PC-3 (cell line): ENCODE measurements at regions not wholly inside any gene's neighbourhood (a gene's known extent, or its start where the extent isn't known, plus 50 kb on each side); places are given as distances from the start of the nearest gene placed in this dataset.

Experiments used
- CTCF ChIP-seq: fragments of 300-600 bp; sonication (generic); conservative IDR thresholded peaks from 2 replicates; pipeline ENCODE4 v1.5.1; 2017; ENCODE audit warnings: antibody characterized with exemption, low read depth, mild to moderate bottlenecking, low read length
- EZH2 ChIP-seq: fragments of 300-600 bp; sonication (generic); IDR thresholded peaks from one replicate; pipeline ENCODE4 v1.6.1; 2017; ENCODE audit warnings: antibody characterized with exemption, mild to moderate bottlenecking, low read length; ENCODE audit not compliant: unreplicated experiment
- EZH2phosphoT487 ChIP-seq: fragments of 300-600 bp; sonication (generic); IDR thresholded peaks from 2 replicates; pipeline ENCODE4 v1.6.1; 2018; ENCODE audit warnings: mild to moderate bottlenecking, antibody characterized with exemption, low read length, borderline replicate concordance

GRCh38 chr2:39968037-39968436 lies 189.0 kb upstream of the THUMPD2 start:
- no peak for TF ChIP-seq CTCF
- TF ChIP-seq EZH2, result no peak
- TF ChIP-seq EZH2phosphoT487, result no peak
